ENCODE measurements at regions not wholly inside any gene's neighbourhood (a gene's known extent, or its start where the extent isn't known, plus 50 kb on each side); places are given as distances from the start of the nearest gene placed in this dataset.

GRCh38 chr4:189763583-189763982 is 177.1 kb upstream of the FRG1 start:
- H3K36me3 ChIP-seq = no peaks in the 10 kb centered on the region
- no peaks in the 10 kb centered on the region for H3K4me1 ChIP-seq
- no peaks in the 10 kb centered on the region for H3K9me3 ChIP-seq
- no peak for TF ChIP-seq POLR2A (IDR thresholded peaks at IDR 0.05)
- TF ChIP-seq CTCF (IDR thresholded peaks at IDR 0.05) = no peak
- TF ChIP-seq POLR2AphosphoS5 (IDR thresholded peaks at IDR 0.05; ENCODE audit: insufficient read depth in 1 of 2, low read depth in 1 of 2) = no peak
- no peak overlapping the region for H3K27ac ChIP-seq
- intact Hi-C loops (cut with DNase I) = no loop called here
- no peak overlapping the region for H3K4me3 ChIP-seq
- DNase-seq (ENCODE audit: extremely low spot score in 2 of 2) = no peak
- no peaks in the 10 kb centered on the region for H3K27me3 ChIP-seq

- TF ChIP-seq CTCF (IDR thresholded peaks at IDR 0.05) (no peak), POLR2AphosphoS5 (IDR thresholded peaks at IDR 0.05; ENCODE audit: insufficient read depth in 1 of 2, low read depth in 1 of 2) (no peak), POLR2A (IDR thresholded peaks at IDR 0.05) (no peak)
- Histone ChIP-seq H3K4me1 (no peaks in the 10 kb centered on the region), H3K36me3 (no peaks in the 10 kb centered on the region), H3K27me3 (no peaks in the 10 kb centered on the region), H3K9me3 (no peaks in the 10 kb centered on the region), H3K4me3 (no peak overlapping the region), H3K27ac (no peak overlapping the region)
- no peak for DNase-seq (ENCODE audit: extremely low spot score in 2 of 2)
- intact Hi-C loops (cut with DNase I) = no loop called here
These were observed 175.4 kb upstream of the FRG1 start for GRCh38 chr4:189765301-189765700.

- Histone ChIP-seq H3K27ac (no peak overlapping the region), H3K4me3 (no peak overlapping the region), H3K4me1 (no peaks in the 10 kb centered on the region), H3K9me3 (no peaks in the 10 kb centered on the region), H3K27me3 (no peaks in the 10 kb centered on the region), H3K36me3 (no peaks in the 10 kb centered on the region)
- intact Hi-C loops (cut with DNase I) = no loop called here
- TF ChIP-seq CTCF (IDR thresholded peaks at IDR 0.05) (no peak), POLR2AphosphoS5 (IDR thresholded peaks at IDR 0.05; ENCODE audit: insufficient read depth in 1 of 2, low read depth in 1 of 2) (no peak), POLR2A (IDR thresholded peaks at IDR 0.05) (no peak)
- DNase-seq (ENCODE audit: extremely low spot score in 2 of 2) = no peak
These were observed 174.9 kb upstream of the FRG1 start for GRCh38 chr4:189765736-189766135.

- TF ChIP-seq CTCF (IDR thresholded peaks at IDR 0.05) (no peak), POLR2AphosphoS5 (IDR thresholded peaks at IDR 0.05; ENCODE audit: insufficient read depth in 1 of 2, low read depth in 1 of 2) (no peak), POLR2A (IDR thresholded peaks at IDR 0.05) (no peak)
- DNase-seq (ENCODE audit: extremely low spot score in 2 of 2) = no peak
These were observed 172.7 kb upstream of the FRG1 start for GRCh38 chr4:189767941-189768340.

GRCh38 chr4:189769131-189769530 is 171.5 kb upstream of the FRG1 start:
- intact Hi-C loops (cut with DNase I) = no loop called here
- no peaks in the 10 kb centered on the region for H3K36me3 ChIP-seq
- TF ChIP-seq POLR2AphosphoS5 (IDR thresholded peaks at IDR 0.05; ENCODE audit: insufficient read depth in 1 of 2, low read depth in 1 of 2) (no peak), POLR2A (IDR thresholded peaks at IDR 0.05) (no peak), CTCF (IDR thresholded peaks at IDR 0.05) (no peak)
- no peak overlapping the region for H3K27ac ChIP-seq
- no peaks in the 10 kb centered on the region for H3K27me3 ChIP-seq
- no peaks in the 10 kb centered on the region for H3K4me1 ChIP-seq
- H3K9me3 ChIP-seq = no peaks in the 10 kb centered on the region
- no peak for DNase-seq (ENCODE audit: extremely low spot score in 2 of 2)
- no peak overlapping the region for H3K4me3 ChIP-seq

More at GRCh38 chr4:189767941-189768340, 172.7 kb upstream of the FRG1 start:
- Histone ChIP-seq H3K4me1 (no peaks in the 10 kb centered on the region), H3K27me3 (no peaks in the 10 kb centered on the region), H3K4me3 (no peak overlapping the region), H3K36me3 (no peaks in the 10 kb centered on the region), H3K9me3 (no peaks in the 10 kb centered on the region), H3K27ac (no peak overlapping the region)
- intact Hi-C loops (cut with DNase I) = no loop called here
